HepG2 (cell line): ENCODE measurements at regions not wholly inside any gene's neighbourhood (a gene's known extent, or its start where the extent isn't known, plus 50 kb on each side); places are given as distances from the start of the nearest gene placed in this dataset.

Experiments used
- ATAC-seq: fragments of 200-7000 bp; cut with Tn5 transposase; 3 replicates; pipeline ENCODE4 v1.9.1; 2020; ENCODE audit warnings: mild to moderate bottlenecking, moderate library complexity
- BruUV-seq: library from RNA; stranded (reverse); fragments of 400-500 nt; replicated peaks from 2 replicates; lab custom pipeline; 2021; lab: Mats Ljungman, UMichigan
- CTCF ChIA-PET: fragments of 300-600 bp; formaldehyde crosslinking; extraction: SDS; loops from one replicate; lab custom pipeline; 2021; ENCODE audit warnings: low total read pairs, inconsistent platforms, low intra/inter-chr PET ratio; lab: Yijun Ruan, JAX
- POLR2A ChIA-PET: fragments of 350-600 bp; sonication (Branson Sonifier 250); formaldehyde crosslinking; loops from one replicate; lab custom pipeline; 2020; ENCODE audit warnings: antibody characterized with exemption, inconsistent platforms; lab: Yijun Ruan, JAX
- DNase-seq: peaks from one replicate; pipeline ENCODE4 v3.0.0-alpha.2; 2015; ENCODE audit warnings: low spot score
- FAIRE-seq: peaks from 3 replicates; lab custom pipeline; 2011; peaks lifted over from hg19 to GRCh38; lab: Jason Lieb, UNC
- H2AFZ ChIP-seq: one replicate; pipeline ENCODE4 v1.6.1; 2011; ENCODE audit warnings: low read length, inconsistent platforms
- H3K27ac ChIP-seq: fragments of 300-600 bp; 3 replicates; pipeline ENCODE4 v1.8.0; 2011; ENCODE audit warnings: mixed run types, mild to moderate bottlenecking, mixed read lengths, low read length, inconsistent platforms; ENCODE audit not compliant: insufficient read depth; ENCODE audit errors: extremely low read length
- H3K27me3 ChIP-seq, 2 experiments: fragments of 200-600 bp in 1 of 2; 2 replicates in 1 of 2; 3 replicates in 1 of 2; pipeline versions ENCODE4 v1.6.0 to v1.8.0; 2011; ENCODE audit warnings: low read length in 2 of 2, mild to moderate bottlenecking in 2 of 2, moderate library complexity in 2 of 2, inconsistent platforms in 1 of 2; ENCODE audit not compliant: insufficient read depth in 2 of 2, control insufficient read depth in 1 of 2
- H3K36me3 ChIP-seq, 2 experiments: fragments of 200-600 bp in 1 of 2; replicated peaks in 1 of 2; 2 replicates in 1 of 2; 3 replicates in 1 of 2; pipeline versions ENCODE4 v1.5.1 to v1.8.0; 2011; ENCODE audit warnings: low read length in 2 of 2, inconsistent platforms in 1 of 2; ENCODE audit not compliant: insufficient read depth in 2 of 2, control insufficient read depth in 1 of 2
- H3K4me1 ChIP-seq: 2 replicates; pipeline ENCODE4 v1.5.1; 2012; ENCODE audit warnings: low read length, inconsistent platforms; ENCODE audit not compliant: insufficient read depth
- H3K4me2 ChIP-seq: 2 replicates; pipeline ENCODE4 v1.6.0; 2011; ENCODE audit warnings: low read depth, low read length, inconsistent platforms
- H3K4me3 ChIP-seq, 3 experiments: fragments of 200-600 bp in 1 of 3; sonication (generic), shearing (Covaris generic) in 1 of 3; replicated peaks in 1 of 3; 2 replicates each; pipeline ENCODE4 v1.5.1; 2011 to 2016; ENCODE audit warnings: low read length in 3 of 3, inconsistent platforms in 2 of 3, low read depth in 2 of 3, mild to moderate bottlenecking in 2 of 3, control low read depth in 1 of 3, mixed read lengths in 1 of 3; ENCODE audit not compliant: insufficient read depth in 1 of 3
- H3K79me2 ChIP-seq: one replicate; pipeline ENCODE4 v1.6.1; 2011; ENCODE audit warnings: low read length, inconsistent platforms; ENCODE audit not compliant: insufficient read depth
- H3K9ac ChIP-seq: 2 replicates; pipeline ENCODE4 v1.6.0; 2011; ENCODE audit warnings: mild to moderate bottlenecking, low read depth, low read length, inconsistent platforms; ENCODE audit not compliant: insufficient read depth
- H3K9me3 ChIP-seq: 2 replicates; pipeline ENCODE4 v1.5.1; 2012; ENCODE audit warnings: mild to moderate bottlenecking, low read length
- H4K20me1 ChIP-seq: 2 replicates; pipeline ENCODE4 v1.6.0; 2011; ENCODE audit warnings: inconsistent platforms, mild to moderate bottlenecking, low read length, moderate library complexity; ENCODE audit not compliant: insufficient read depth
- ARNT ChIP-seq: fragments of 450-650 bp; IDR thresholded peaks from 2 replicates; pipeline ENCODE4 v1.6.1; 2017
- EP300 ChIP-seq, 3 experiments: sonication (generic) in 1 of 3; formaldehyde crosslinking in 1 of 3; IDR thresholded peaks; 2 replicates each; pipeline versions ENCODE4 v1.5.1 to v1.6.1; 2011 to 2020; ENCODE audit warnings: low read depth in 2 of 3, low read length in 2 of 3, borderline replicate concordance in 1 of 3, improper control_type of control experiment in 1 of 3, mild to moderate bottlenecking in 1 of 3, missing genetic modification reagents in 1 of 3, moderate library complexity in 1 of 3
- MED8 ChIP-seq: sonication (generic); formaldehyde crosslinking; IDR thresholded peaks from 2 replicates; pipeline ENCODE4 v1.8.1; 2023; ENCODE audit warnings: mild to moderate bottlenecking, missing genetic modification reagents; ENCODE audit not compliant: insufficient replicate concordance
- SPEN ChIP-seq: sonication (generic); formaldehyde crosslinking; IDR thresholded peaks from 2 replicates; pipeline ENCODE4 v1.5.1; 2020; ENCODE audit warnings: low read depth, mild to moderate bottlenecking, missing genetic modification reagents
- ZFP36L2 ChIP-seq: sonication (generic); formaldehyde crosslinking; IDR thresholded peaks from 2 replicates; pipeline ENCODE4 v1.4.0; 2020; ENCODE audit warnings: missing genetic modification reagents
- ZKSCAN5 ChIP-seq: sonication (generic); formaldehyde crosslinking; IDR thresholded peaks from 2 replicates; pipeline ENCODE4 v1.5.1; 2020; ENCODE audit warnings: mild to moderate bottlenecking, missing genetic modification reagents
- ZKSCAN8 ChIP-seq: IDR thresholded peaks from 2 replicates; pipeline ENCODE4 v1.6.1; 2016; ENCODE audit warnings: borderline replicate concordance, missing genetic modification reagents, missing compliant biosample characterization
- ZNF264 ChIP-seq: sonication (generic); formaldehyde crosslinking; IDR thresholded peaks from 2 replicates; pipeline ENCODE4 v1.4.0; 2020; ENCODE audit warnings: missing genetic modification reagents
- ZNF441 ChIP-seq: sonication (generic); formaldehyde crosslinking; IDR thresholded peaks from 2 replicates; pipeline ENCODE4 v1.7.0; 2021; ENCODE audit warnings: missing genetic modification reagents, borderline replicate concordance
- ZNF567 ChIP-seq: sonication (generic); formaldehyde crosslinking; IDR thresholded peaks from 2 replicates; pipeline ENCODE4 v1.8.1; 2023; ENCODE audit warnings: mild to moderate bottlenecking, missing genetic modification reagents, borderline replicate concordance
- WGBS: methylation state at CpG from one replicate; pipeline ENCODE4 v1.1.6; 2017; ENCODE audit warnings: low lambda C conversion rate; 5-methylcytosine and 5-hydroxymethylcytosine counted together
- in situ Hi-C: cut with HindIII; loops from 2 replicates; pipeline ENCODE4 v1.10.0; 2017; ENCODE audit warnings: low pct_unique_long_range_greater_than_20kb; ENCODE audit not compliant: extremely low pct_ligation_motif_present
- intact Hi-C: fragments of 100-400 bp; cut with micrococcal nuclease; formaldehyde crosslinking; loops from one replicate; pipeline ENCODE4 v1.10.0; 2022; ENCODE audit not compliant: unreplicated experiment
- TF ChIP-seq, protein P1 (sequence below): sonication (generic); formaldehyde crosslinking; conservative IDR thresholded peaks from 2 replicates; pipeline ENCODE4 v1.8.0; 2022; ENCODE audit warnings: mild to moderate bottlenecking, moderate library complexity, missing genetic modification reagents
- TF ChIP-seq, protein P2 (sequence below): sonication (generic); formaldehyde crosslinking; IDR thresholded peaks from 2 replicates; pipeline ENCODE4 v1.4.0; 2020; ENCODE audit warnings: missing genetic modification reagents, mild to moderate bottlenecking, borderline replicate concordance

GRCh38 chr2:239825705-239825979 lies 199.5 kb downstream of the NDUFA10 start:
- ChIA-PET CTCF (no interaction called here), POLR2A (no interaction called here)
- Histone ChIP-seq H3K4me1 (no peaks in the 10 kb centered on the region), H3K4me3 (no peak overlapping the region), H4K20me1 (no peaks in the 10 kb centered on the region; the same call in 1 of the 2 replicates), H3K79me2 (no peaks in the 10 kb centered on the region), H3K36me3 (no peaks in the 10 kb centered on the region), H2AFZ (no peak overlapping the region), H3K27ac (no peak overlapping the region), H3K9ac (no peak overlapping the region), H3K4me2 (no peak overlapping the region), H3K9me3 (no peaks in the 10 kb centered on the region), H3K27me3 (peaks cover 14 to 65% of the 10 kb centered on the region in 2 experiments; a peak in 4 of 5 replicates)
- ATAC-seq: no peak
- no peak for FAIRE-seq
- no TSS peak for BruUV-seq
- 39% methylated on average over 5 of the region's 5 CpGs for WGBS
- TF ChIP-seq ZNF264 (CRISPR knock-in tag): no peak
- no peak for TF ChIP-seq SPEN (CRISPR knock-in tag)
- intact Hi-C loops (no loop called here), in situ Hi-C loops (no loop called here)
- no peak for DNase-seq

DNA sequence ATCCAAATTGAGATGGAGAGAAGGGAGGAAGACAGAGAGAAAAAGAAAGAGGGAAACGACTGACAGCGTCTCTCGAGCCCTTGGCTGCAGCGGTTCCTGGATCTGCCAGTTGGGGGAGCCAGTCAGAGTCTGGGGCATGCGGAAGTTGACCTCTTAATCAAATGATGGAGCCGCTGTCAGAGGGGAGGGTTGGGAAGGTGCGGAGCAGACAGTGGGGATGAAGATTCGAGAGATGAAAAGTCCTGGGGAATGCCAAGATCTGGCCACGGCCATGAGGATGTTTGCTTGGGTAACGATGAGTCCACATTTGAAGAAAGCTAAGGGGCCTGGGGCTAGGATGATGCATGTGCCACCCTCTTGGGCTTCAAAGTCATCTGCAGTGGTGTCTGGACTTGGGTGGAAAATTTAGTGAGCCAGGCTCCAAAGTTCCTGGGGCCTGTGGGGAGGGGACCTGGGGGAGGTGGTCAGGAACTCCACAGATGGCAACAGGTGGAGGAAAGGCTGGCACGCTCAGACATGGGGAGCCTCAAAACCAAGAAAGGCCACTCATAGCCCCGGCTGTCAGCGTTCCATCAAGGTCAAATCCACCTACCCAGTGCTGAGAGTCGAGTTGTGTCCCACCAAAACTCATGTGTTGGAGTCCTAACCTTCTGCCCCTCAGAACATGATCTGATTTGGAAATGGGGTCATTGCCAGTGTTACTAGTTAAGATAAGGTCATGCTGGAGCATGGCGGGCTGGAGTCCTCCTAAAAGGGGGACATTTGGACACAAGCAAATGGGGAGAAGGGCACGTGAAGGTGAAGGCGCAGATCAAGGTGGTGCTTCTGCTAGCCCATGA lies 200.1 kb downstream of the NDUFA10 start:
- 54% methylated on average over 17 of the region's 17 CpGs for WGBS
- Histone ChIP-seq H3K4me3 (no peak overlapping the region), H2AFZ (no peak overlapping the region), H3K79me2 (no peaks in the 10 kb centered on the region), H3K27ac (no peak overlapping the region), H3K4me1 (no peaks in the 10 kb centered on the region), H3K9me3 (no peaks in the 10 kb centered on the region), H3K4me2 (no peak overlapping the region), H3K36me3 (no peaks in the 10 kb centered on the region), H4K20me1 (no peaks in the 10 kb centered on the region; the same call in 1 of the 2 replicates), H3K9ac (no peak overlapping the region), H3K27me3 (peaks cover 13 to 67% of the 10 kb centered on the region in 2 experiments; a peak in 4 of 5 replicates)
- no peak for FAIRE-seq
- no peak for ATAC-seq
- in situ Hi-C loops: loop anchor here (5.0 kb wide), 1 partner anchor 317 kb away; the partner anchor contains the start of gene OTOS
- intact Hi-C loops: no loop called here
- CTCF ChIA-PET: no interaction called here
- POLR2A ChIA-PET: no interaction called here
- DNase-seq: no peak
- BruUV-seq: no TSS peak
- TF ChIP-seq ZKSCAN5 (CRISPR knock-in tag) (no peak), ZNF441 (CRISPR knock-in tag) (no peak), ZFP36L2 (CRISPR knock-in tag) (no peak), ZKSCAN8 (no peak), EP300 (IDR thresholded peaks at IDR 0.05; ENCODE audit: low read depth in 2 of 2, low read length in 2 of 2) (no peak), EP300 (CRISPR knock-in tag; IDR thresholded peaks at IDR 0.05; ENCODE audit: borderline replicate concordance) (no peak), MED8 (CRISPR knock-in tag) (no peak), ARNT (no peak), ZNF567 (CRISPR knock-in tag) (no peak)
- TF ChIP-seq, protein P1, sequence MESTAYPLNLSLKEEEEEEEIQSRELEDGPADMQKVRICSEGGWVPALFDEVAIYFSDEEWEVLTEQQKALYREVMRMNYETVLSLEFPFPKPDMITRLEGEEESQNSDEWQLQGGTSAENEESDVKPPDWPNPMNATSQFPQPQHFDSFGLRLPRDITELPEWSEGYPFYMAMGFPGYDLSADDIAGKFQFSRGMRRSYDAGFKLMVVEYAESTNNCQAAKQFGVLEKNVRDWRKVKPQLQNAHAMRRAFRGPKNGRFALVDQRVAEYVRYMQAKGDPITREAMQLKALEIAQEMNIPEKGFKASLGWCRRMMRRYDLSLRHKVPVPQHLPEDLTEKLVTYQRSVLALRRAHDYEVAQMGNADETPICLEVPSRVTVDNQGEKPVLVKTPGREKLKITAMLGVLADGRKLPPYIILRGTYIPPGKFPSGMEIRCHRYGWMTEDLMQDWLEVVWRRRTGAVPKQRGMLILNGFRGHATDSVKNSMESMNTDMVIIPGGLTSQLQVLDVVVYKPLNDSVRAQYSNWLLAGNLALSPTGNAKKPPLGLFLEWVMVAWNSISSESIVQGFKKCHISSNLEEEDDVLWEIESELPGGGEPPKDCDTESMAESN (CRISPR knock-in tag): no peak
- TF ChIP-seq, protein P2, sequence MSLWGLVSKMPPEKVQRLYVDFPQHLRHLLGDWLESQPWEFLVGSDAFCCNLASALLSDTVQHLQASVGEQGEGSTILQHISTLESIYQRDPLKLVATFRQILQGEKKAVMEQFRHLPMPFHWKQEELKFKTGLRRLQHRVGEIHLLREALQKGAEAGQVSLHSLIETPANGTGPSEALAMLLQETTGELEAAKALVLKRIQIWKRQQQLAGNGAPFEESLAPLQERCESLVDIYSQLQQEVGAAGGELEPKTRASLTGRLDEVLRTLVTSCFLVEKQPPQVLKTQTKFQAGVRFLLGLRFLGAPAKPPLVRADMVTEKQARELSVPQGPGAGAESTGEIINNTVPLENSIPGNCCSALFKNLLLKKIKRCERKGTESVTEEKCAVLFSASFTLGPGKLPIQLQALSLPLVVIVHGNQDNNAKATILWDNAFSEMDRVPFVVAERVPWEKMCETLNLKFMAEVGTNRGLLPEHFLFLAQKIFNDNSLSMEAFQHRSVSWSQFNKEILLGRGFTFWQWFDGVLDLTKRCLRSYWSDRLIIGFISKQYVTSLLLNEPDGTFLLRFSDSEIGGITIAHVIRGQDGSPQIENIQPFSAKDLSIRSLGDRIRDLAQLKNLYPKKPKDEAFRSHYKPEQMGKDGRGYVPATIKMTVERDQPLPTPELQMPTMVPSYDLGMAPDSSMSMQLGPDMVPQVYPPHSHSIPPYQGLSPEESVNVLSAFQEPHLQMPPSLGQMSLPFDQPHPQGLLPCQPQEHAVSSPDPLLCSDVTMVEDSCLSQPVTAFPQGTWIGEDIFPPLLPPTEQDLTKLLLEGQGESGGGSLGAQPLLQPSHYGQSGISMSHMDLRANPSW (CRISPR knock-in tag): no peak
